Keratinocyte (primary cell): ENCODE measurements at regions not wholly inside any gene's neighbourhood (a gene's known extent, or its start where the extent isn't known, plus 50 kb on each side); places are given as distances from the start of the nearest gene placed in this dataset.
"Not testable (repeated sequence)": the region's sequence is repeated elsewhere in the genome, so short reads cannot be mapped to it uniquely, and the experiment has no call there.

ENCODE experiments used
- CTCF ChIP-seq, 3 experiments: IDR thresholded peaks in 1 of 3; conservative IDR thresholded peaks in 1 of 3; optimal IDR thresholded peaks in 1 of 3; 2 replicates in 2 of 3; 3 replicates in 1 of 3; pipeline versions ENCODE3 to v1.5.1; 2011; ENCODE audit warnings: low read length in 3 of 3, mild to moderate bottlenecking in 3 of 3, moderate library complexity in 2 of 3, control low read depth in 1 of 3, inconsistent platforms in 1 of 3; ENCODE audit not compliant: insufficient read depth in 2 of 3; ENCODE audit errors: extremely low read depth in 1 of 3
- EZH2 ChIP-seq: IDR thresholded peaks from one replicate; pipeline ENCODE4 v1.6.1; 2012; ENCODE audit warnings: inconsistent platforms, mild to moderate bottlenecking, low read length, moderate library complexity

- TF ChIP-seq EZH2; CTCF (optimal IDR thresholded peaks at IDR 0.05 in 1 of 3, IDR thresholded peaks at IDR 0.05 in 1 of 3, conservative IDR thresholded peaks at IDR 0.05 in 1 of 3; ENCODE audit: extremely low read depth in 1 of 3, insufficient read depth in 2 of 3, low read length in 3 of 3): not testable (repeated sequence)
Measured at GRCh38 chr18:10608450-10608849, 82.6 kb downstream of the NAPG start.
